Transverse colon (tissue), 4 donors: ENCODE measurements at regions not wholly inside any gene's neighbourhood (a gene's known extent, or its start where the extent isn't known, plus 50 kb on each side); places are given as distances from the start of the nearest gene placed in this dataset.

Source experiments
- CTCF ChIP-seq, 5 experiments: fragments of 200-600 bp in 3 of 5; fragments of 450-650 bp in 2 of 5; sonication (generic) in 3 of 5; IDR thresholded peaks; 1 replicate in 2 of 5; 2 replicates in 3 of 5; pipeline ENCODE4 v1.5.1; 2016 to 2017; ENCODE audit warnings: antibody characterized with exemption in 5 of 5, inconsistent platforms in 3 of 5, mild to moderate bottlenecking in 2 of 5, moderate library complexity in 1 of 5
- EP300 ChIP-seq: sonication (generic); formaldehyde crosslinking; IDR thresholded peaks from one replicate; pipeline ENCODE4 v1.6.1; 2017; ENCODE audit warnings: antibody characterized with exemption, low read depth
- POLR2AphosphoS5 ChIP-seq, 3 donors: sonication (generic); formaldehyde crosslinking; IDR thresholded peaks; one replicate each; pipeline ENCODE4 v1.6.1; 2016; ENCODE audit warnings: antibody characterized with exemption in 3 of 3

GRCh38 chr21:38186661-38187270 is 70.0 kb upstream of the KCNJ15 start:
- TF ChIP-seq CTCF (IDR thresholded peaks at IDR 0.05), result no peak
- no peak for TF ChIP-seq EP300
- TF ChIP-seq POLR2AphosphoS5 (IDR thresholded peaks at IDR 0.05), result no peak
